K562 (cell line): ENCODE measurements at regions not wholly inside any gene's neighbourhood (a gene's known extent, or its start where the extent isn't known, plus 50 kb on each side); places are given as distances from the start of the nearest gene placed in this dataset.

Source experiments
- ATAC-seq: fragments of 200-7000 bp; cut with Tn5 transposase; 3 replicates; pipeline ENCODE4 v1.9.1; 2020; ENCODE audit warnings: moderate library complexity
- BruUV-seq: library from RNA; stranded (reverse); fragments of 400-500 nt; replicated peaks from 2 replicates; lab custom pipeline; 2021; lab: Mats Ljungman, UMichigan
- CTCF ChIA-PET: fragments of 300-600 bp; formaldehyde crosslinking; extraction: SDS; loops from one replicate; lab custom pipeline; 2021; ENCODE audit warnings: low intra/inter-chr PET ratio; lab: Yijun Ruan, JAX
- POLR2A ChIA-PET: fragments of 300-600, 350-650 bp; sonication (Branson Sonifier 250); formaldehyde crosslinking; extraction: SDS; loops from one replicate; lab custom pipeline; 2021; ENCODE audit warnings: antibody characterized with exemption, inconsistent platforms; lab: Yijun Ruan, JAX
- DNase-seq, 4 experiments: peaks; one replicate each; pipeline versions ENCODE4 v3.0.0 to v3.0.0-alpha.2; 2011 to 2018; ENCODE audit warnings: low spot score in 3 of 4, mixed read lengths in 3 of 4; ENCODE audit errors: extremely low read depth in 1 of 4
- FAIRE-seq: peaks from 2 replicates; lab custom pipeline; 2011; peaks lifted over from hg19 to GRCh38; lab: Jason Lieb, UNC
- H2AFZ ChIP-seq: 2 replicates; pipeline ENCODE4 v1.6.0; 2011; ENCODE audit warnings: low read depth, low read length, control low read depth, inconsistent platforms
- H3K27ac ChIP-seq: fragments of 200-600 bp; 3 replicates; pipeline ENCODE4 v1.8.0; 2011; ENCODE audit warnings: low read depth, mild to moderate bottlenecking, control low read depth, inconsistent platforms, low read length, moderate library complexity, mixed read lengths; ENCODE audit errors: extremely low read depth
- H3K27me3 ChIP-seq, 2 experiments: fragments of 300-600 bp in 1 of 2; 2 replicates in 1 of 2; 3 replicates in 1 of 2; pipeline versions ENCODE4 v1.6.0 to v1.8.0; 2011; ENCODE audit warnings: inconsistent platforms in 2 of 2, low read length in 2 of 2, mild to moderate bottlenecking in 1 of 2, mixed read lengths in 1 of 2, moderate library complexity in 1 of 2; ENCODE audit not compliant: control insufficient read depth in 2 of 2, insufficient read depth in 2 of 2
- H3K36me3 ChIP-seq: fragments of 300-600 bp; 3 replicates; pipeline ENCODE4 v1.8.0; 2011; ENCODE audit warnings: mild to moderate bottlenecking, low read length, inconsistent platforms; ENCODE audit not compliant: control insufficient read depth, insufficient read depth
- H3K4me1 ChIP-seq, 2 experiments: fragments of 200-600 bp in 1 of 2; replicated peaks in 1 of 2; 2 replicates in 1 of 2; 3 replicates in 1 of 2; pipeline versions ENCODE4 v1.5.1 to v1.8.0; 2011; ENCODE audit warnings: inconsistent platforms in 2 of 2, low read length in 2 of 2, mild to moderate bottlenecking in 1 of 2, mixed read lengths in 1 of 2, moderate library complexity in 1 of 2; ENCODE audit not compliant: control insufficient read depth in 2 of 2, insufficient read depth in 2 of 2
- H3K4me2 ChIP-seq: 2 replicates; pipeline ENCODE4 v1.6.1; 2011; ENCODE audit warnings: low read length, control low read depth, inconsistent platforms, mixed read lengths; ENCODE audit not compliant: insufficient read depth
- H3K4me3 ChIP-seq: fragments of 200-600 bp; sonication (generic), shearing (Covaris generic); 2 replicates; pipeline ENCODE4 v1.5.1; 2016; ENCODE audit warnings: control low read depth, inconsistent platforms
- H3K79me2 ChIP-seq: fragments of 200-600 bp; 3 replicates; pipeline ENCODE4 v1.8.0; 2011; ENCODE audit warnings: low read length, inconsistent platforms; ENCODE audit not compliant: control insufficient read depth, insufficient read depth
- H3K9ac ChIP-seq, 2 experiments: 2 replicates each; pipeline versions ENCODE4 v1.6.0 to v1.6.1; 2011; ENCODE audit warnings: low read depth in 2 of 2, low read length in 2 of 2, control low read depth in 1 of 2, inconsistent platforms in 1 of 2, mild to moderate bottlenecking in 1 of 2, mixed read lengths in 1 of 2; ENCODE audit not compliant: insufficient read depth in 1 of 2
- H3K9me1 ChIP-seq: one replicate; pipeline ENCODE4 v1.6.0; 2011; ENCODE audit warnings: inconsistent platforms, mild to moderate bottlenecking, low read length, moderate library complexity; ENCODE audit not compliant: control insufficient read depth, insufficient read depth
- H3K9me3 ChIP-seq: replicated peaks from 2 replicates; pipeline ENCODE4 v1.5.1; 2011; ENCODE audit warnings: low read depth, low read length, inconsistent platforms; ENCODE audit not compliant: control insufficient read depth, insufficient read depth
- H4K20me1 ChIP-seq: replicated peaks from 2 replicates; pipeline ENCODE4 v1.6.1; 2011; ENCODE audit warnings: low read length, inconsistent platforms, mixed read lengths; ENCODE audit not compliant: control insufficient read depth, insufficient read depth
- ESRRB ChIP-seq: fragments of 250-450 bp; sonication (Bioruptor Pico); IDR thresholded peaks from 2 replicates; pipeline ENCODE4 v1.5.0; 2020; ENCODE audit warnings: mild to moderate bottlenecking, moderate library complexity, borderline replicate concordance
- ETV6 ChIP-seq, 3 experiments: fragments of 150-350 bp in 1 of 3; sonication (generic) in 1 of 3; formaldehyde crosslinking in 1 of 3; IDR thresholded peaks; 2 replicates each; pipeline versions ENCODE4 v1.6.1 to v1.8.0; 2014 to 2022; ENCODE audit warnings: borderline replicate concordance in 2 of 3, low read depth in 2 of 3, antibody characterized with exemption in 1 of 3, low read length in 1 of 3, mild to moderate bottlenecking in 1 of 3, missing genetic modification reagents in 1 of 3
- FOXA1 ChIP-seq: fragments of 450-650 bp; IDR thresholded peaks from 2 replicates; pipeline ENCODE4 v1.6.1; 2016; ENCODE audit warnings: mild to moderate bottlenecking, borderline replicate concordance
- MNT ChIP-seq, 2 experiments: fragments of 450-650 bp; conservative IDR thresholded peaks; 2 replicates each; pipeline ENCODE4 v1.6.1; 2017; ENCODE audit warnings: mild to moderate bottlenecking in 2 of 2, moderate library complexity in 2 of 2
- PRDM10 ChIP-seq: fragments of 450-650 bp; IDR thresholded peaks from 2 replicates; pipeline ENCODE4 v1.6.1; 2018; ENCODE audit not compliant: partially characterized antibody
- PURB ChIP-seq: sonication (generic); formaldehyde crosslinking; IDR thresholded peaks from 2 replicates; pipeline ENCODE4 v1.9.0; 2021; ENCODE audit warnings: low read depth, mild to moderate bottlenecking, missing genetic modification reagents
- RCOR1 ChIP-seq, 2 experiments: IDR thresholded peaks; 2 replicates each; pipeline ENCODE4 v1.6.1; 2012; ENCODE audit warnings: low read depth in 2 of 2, low read length in 2 of 2, borderline replicate concordance in 1 of 2, improper control_type of control experiment in 1 of 2
- RFX7 ChIP-seq: fragments of 250-450 bp; sonication (Bioruptor Pico); IDR thresholded peaks from 2 replicates; pipeline ENCODE4 v1.5.1; 2021; ENCODE audit warnings: mild to moderate bottlenecking
- TAF15 ChIP-seq: fragments of 200-400 bp; formaldehyde crosslinking; IDR thresholded peaks from 2 replicates; pipeline ENCODE4 v1.6.1; 2017; ENCODE audit warnings: mild to moderate bottlenecking, low read depth, low read length, moderate library complexity
- THAP7 ChIP-seq: fragments of 250-450 bp; sonication (Bioruptor Pico); IDR thresholded peaks from 2 replicates; pipeline ENCODE4 v1.5.0; 2021
- ZNF140 ChIP-seq: fragments of 250-450 bp; sonication (Bioruptor Pico); IDR thresholded peaks from 2 replicates; pipeline ENCODE4 v1.8.0; 2021; ENCODE audit warnings: moderate library complexity, mild to moderate bottlenecking, inconsistent platforms
- WGBS: fragments of 100-300 bp; shearing (Covaris generic); methylation state at CpG from one replicate; pipeline ENCODE4 v1.1.6; 2016; ENCODE audit warnings: low coverage, mixed read lengths; ENCODE audit not compliant: insufficient coverage; ENCODE audit errors: missing lambda C conversion rate; 5-methylcytosine and 5-hydroxymethylcytosine counted together
- in situ Hi-C: fragments of 300-500 bp; cut with MboI; formaldehyde crosslinking; loops from 4 replicates; pipeline ENCODE4 v1.15.0; 2018; ENCODE audit warnings: inconsistent platforms, mixed read lengths
- intact Hi-C: fragments of 100-400 bp; cut with micrococcal nuclease; formaldehyde crosslinking; loops from 2 replicates; pipeline ENCODE4 v1.14.2; 2022

GRCh38 chr6:44651604-44652003, 264.1 kb downstream of the CDC5L start:
- H3K9ac ChIP-seq = no peak overlapping the region; a peak in 1 of 4 replicates
- no peaks in the 10 kb centered on the region for H3K9me3 ChIP-seq
- no peak overlapping the region for H3K4me3 ChIP-seq
- ChIA-PET CTCF (no interaction called here), POLR2A (no interaction called here)
- H3K4me1 ChIP-seq = 0 out of 5 replicates have a peak, but pooled peaks cover 0 to 4% of the 10 kb centered on the region in 2 experiments
- no peak overlapping the region for H3K27ac ChIP-seq
- TF ChIP-seq PRDM10 (no peak), TAF15 (no peak), RFX7 (CRISPR knock-in tag) (no peak), ESRRB (CRISPR knock-in tag) (no peak), ETV6 (IDR thresholded peaks at IDR 0.05; ENCODE audit: borderline replicate concordance in 1 of 2, low read depth in 2 of 2, low read length in 1 of 2) (no peak), ETV6 (CRISPR knock-in tag; IDR thresholded peaks at IDR 0.05; ENCODE audit: borderline replicate concordance) (no peak), RCOR1 (IDR thresholded peaks at IDR 0.05; ENCODE audit: borderline replicate concordance in 1 of 2, low read depth in 2 of 2, low read length in 2 of 2) (no peak), FOXA1 (no peak), ZNF140 (CRISPR knock-in tag) (no peak), PURB (no peak), MNT (conservative IDR thresholded peaks at IDR 0.05) (no peak), THAP7 (CRISPR knock-in tag) (no peak)
- DNase-seq (no peak), ATAC-seq (no peak), FAIRE-seq (no peak)
- WGBS = 1% methylated on average over 15 of the region's 15 CpGs
- in situ Hi-C loops = loop anchor here (10.0 kb wide), 2 partner anchors 1063 to 1273 kb away; no protein-coding TSS in a partner anchor
- peaks cover 19 to 63% of the 10 kb centered on the region in 2 experiments; a peak in 4 of 5 replicates for H3K27me3 ChIP-seq
- H3K79me2 ChIP-seq = no peaks in the 10 kb centered on the region
- intact Hi-C loops = no loop called here
- no TSS peak for BruUV-seq
- H4K20me1 ChIP-seq = no peaks in the 10 kb centered on the region; the same call in 1 of the 2 replicates
- H2AFZ ChIP-seq = no peak overlapping the region
- H3K9me1 ChIP-seq = no peaks in the 10 kb centered on the region
- no peak overlapping the region for H3K4me2 ChIP-seq
- no peaks in the 10 kb centered on the region for H3K36me3 ChIP-seq
